ENCODE measurements at regions not wholly inside any gene's neighbourhood (a gene's known extent, or its start where the extent isn't known, plus 50 kb on each side); places are given as distances from the start of the nearest gene placed in this dataset.
"Not testable (repeated sequence)": the region's sequence is repeated elsewhere in the genome, so short reads cannot be mapped to it uniquely, and the experiment has no call there.

GRCh38 chr7:115172397-115172796 lies 250.5 kb downstream of the MDFIC start:
- not testable (repeated sequence) for TF ChIP-seq CREB5 (CRISPR knock-in tag; IDR thresholded peaks at IDR 0.05; ENCODE audit: low read depth); TSHZ2 (CRISPR knock-in tag; IDR thresholded peaks at IDR 0.05); TOX (CRISPR knock-in tag; IDR thresholded peaks at IDR 0.05; ENCODE audit: borderline replicate concordance); ZFP30 (CRISPR knock-in tag; IDR thresholded peaks at IDR 0.05); PATZ1 (CRISPR knock-in tag; IDR thresholded peaks at IDR 0.05; ENCODE audit: borderline replicate concordance); SNAI2 (CRISPR knock-in tag; IDR thresholded peaks at IDR 0.05); ISL1 (CRISPR knock-in tag; IDR thresholded peaks at IDR 0.05)

All from SK-N-SH treated with all-trans-retinoic acid at 6 μM for 48 hours (cell line).